ENCODE measurements at regions not wholly inside any gene's neighbourhood (a gene's known extent, or its start where the extent isn't known, plus 50 kb on each side); places are given as distances from the start of the nearest gene placed in this dataset.

DNA sequence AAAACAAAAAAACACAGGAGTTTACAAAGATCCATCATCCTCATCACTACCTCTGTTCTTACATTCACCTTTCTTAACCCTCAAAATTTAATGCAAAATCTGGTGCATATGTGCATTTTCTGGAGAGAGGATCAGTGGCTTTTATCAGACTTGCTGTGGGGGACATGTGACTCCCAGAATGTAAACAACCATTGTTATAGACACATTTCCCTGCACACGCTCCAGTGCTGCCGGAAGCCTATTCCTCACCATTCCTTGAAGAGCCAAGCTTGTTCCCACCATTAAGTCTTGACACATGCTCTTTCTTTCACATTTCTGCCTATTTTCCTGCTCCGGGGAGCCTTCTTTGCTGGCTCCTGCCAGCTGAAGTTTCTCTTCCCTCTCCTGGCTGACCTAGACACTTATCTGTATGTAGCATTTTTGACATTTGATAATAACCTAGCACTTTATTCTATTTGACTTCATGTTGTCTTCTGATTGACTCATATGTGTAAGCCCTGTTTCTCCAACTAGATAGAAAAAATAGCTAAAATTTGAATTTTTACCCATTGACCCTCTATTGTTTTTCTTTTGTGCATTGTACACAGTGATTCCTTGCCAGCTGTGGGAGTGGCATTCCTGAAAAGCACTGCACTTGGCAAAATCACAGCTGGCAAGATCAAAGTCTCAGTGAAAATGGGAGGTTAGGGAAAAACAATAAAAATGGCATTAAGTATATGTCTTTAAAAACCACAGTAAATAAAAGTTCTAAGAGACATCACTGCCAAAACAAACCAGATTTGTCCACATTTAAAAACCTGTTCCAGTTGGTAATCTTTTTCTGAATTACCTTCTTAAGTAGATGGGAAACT, 76.8 kb upstream of the CIBAR2 start:
- in situ Hi-C loops (cut with HindIII; ENCODE audit: low pct_ligation_motif_present, low sequenced_read_pairs), result no loop called here
- TF ChIP-seq, protein P1, sequence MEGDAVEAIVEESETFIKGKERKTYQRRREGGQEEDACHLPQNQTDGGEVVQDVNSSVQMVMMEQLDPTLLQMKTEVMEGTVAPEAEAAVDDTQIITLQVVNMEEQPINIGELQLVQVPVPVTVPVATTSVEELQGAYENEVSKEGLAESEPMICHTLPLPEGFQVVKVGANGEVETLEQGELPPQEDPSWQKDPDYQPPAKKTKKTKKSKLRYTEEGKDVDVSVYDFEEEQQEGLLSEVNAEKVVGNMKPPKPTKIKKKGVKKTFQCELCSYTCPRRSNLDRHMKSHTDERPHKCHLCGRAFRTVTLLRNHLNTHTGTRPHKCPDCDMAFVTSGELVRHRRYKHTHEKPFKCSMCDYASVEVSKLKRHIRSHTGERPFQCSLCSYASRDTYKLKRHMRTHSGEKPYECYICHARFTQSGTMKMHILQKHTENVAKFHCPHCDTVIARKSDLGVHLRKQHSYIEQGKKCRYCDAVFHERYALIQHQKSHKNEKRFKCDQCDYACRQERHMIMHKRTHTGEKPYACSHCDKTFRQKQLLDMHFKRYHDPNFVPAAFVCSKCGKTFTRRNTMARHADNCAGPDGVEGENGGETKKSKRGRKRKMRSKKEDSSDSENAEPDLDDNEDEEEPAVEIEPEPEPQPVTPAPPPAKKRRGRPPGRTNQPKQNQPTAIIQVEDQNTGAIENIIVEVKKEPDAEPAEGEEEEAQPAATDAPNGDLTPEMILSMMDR (IDR thresholded peaks at IDR 0.05; ENCODE audit: low read depth, low read length, missing control alignments), result no peak
- no peak for DNase-seq
- Histone ChIP-seq H3K27me3 (replicated peaks) (no peaks in the 10 kb centered on the region), H3K36me3 (replicated peaks) (peaks cover 12% of the 10 kb centered on the region), H3K27ac (no peak overlapping the region), H3K4me3 (ENCODE audit: low read depth, low read length) (no peak overlapping the region)

- no peak for DNase-seq
- Histone ChIP-seq H3K27ac (no peak overlapping the region), H3K27me3 (replicated peaks) (no peaks in the 10 kb centered on the region), H3K4me3 (ENCODE audit: low read depth, low read length) (no peak overlapping the region), H3K36me3 (replicated peaks) (no peaks in the 10 kb centered on the region)
- TF ChIP-seq, protein P1 (IDR thresholded peaks at IDR 0.05; ENCODE audit: low read depth, low read length, missing control alignments), result no peak
- in situ Hi-C loops (cut with HindIII; ENCODE audit: low pct_ligation_motif_present, low sequenced_read_pairs), result no loop called here
Observed at GRCh38 chr16:85190572-85190971, 78.3 kb upstream of the CIBAR2 start.

GRCh38 chr16:85191341-85191965, 79.2 kb upstream of the CIBAR2 start:
- TF ChIP-seq, protein P1 (IDR thresholded peaks at IDR 0.05; ENCODE audit: low read depth, low read length, missing control alignments), result no peak
- H3K27ac ChIP-seq, result no peak overlapping the region
- H3K4me3 ChIP-seq (ENCODE audit: low read depth, low read length), result no peak overlapping the region
- no peak for DNase-seq
- H3K36me3 ChIP-seq (replicated peaks), result no peaks in the 10 kb centered on the region
- H3K27me3 ChIP-seq (replicated peaks), result no peaks in the 10 kb centered on the region
- in situ Hi-C loops (cut with HindIII; ENCODE audit: low pct_ligation_motif_present, low sequenced_read_pairs), result no loop called here

GRCh38 chr16:85192238-85193114, 80.2 kb upstream of the CIBAR2 start:
- no peak overlapping the region for H3K27ac ChIP-seq
- no peaks in the 10 kb centered on the region for H3K27me3 ChIP-seq (replicated peaks)
- H3K4me3 ChIP-seq (ENCODE audit: low read depth, low read length), result no peak overlapping the region
- H3K36me3 ChIP-seq (replicated peaks), result no peaks in the 10 kb centered on the region
- in situ Hi-C loops (cut with HindIII; ENCODE audit: low pct_ligation_motif_present, low sequenced_read_pairs), result no loop called here
- DNase-seq, result no peak
- TF ChIP-seq, protein P1 (IDR thresholded peaks at IDR 0.05; ENCODE audit: low read depth, low read length, missing control alignments), result no peak

GRCh38 chr16:85193115-85193493, 80.8 kb upstream of the CIBAR2 start:
- Histone ChIP-seq H3K36me3 (replicated peaks) (no peaks in the 10 kb centered on the region), H3K4me3 (ENCODE audit: low read depth, low read length) (no peak overlapping the region), H3K27ac (no peak overlapping the region), H3K27me3 (replicated peaks) (no peaks in the 10 kb centered on the region)
- TF ChIP-seq, protein P1 (IDR thresholded peaks at IDR 0.05; ENCODE audit: low read depth, low read length, missing control alignments), result no peak
- DNase-seq, result no peak
- in situ Hi-C loops (cut with HindIII; ENCODE audit: low pct_ligation_motif_present, low sequenced_read_pairs), result no loop called here
